HG03280 (cell line): ENCODE measurements at regions not wholly inside any gene's neighbourhood (a gene's known extent, or its start where the extent isn't known, plus 50 kb on each side); places are given as distances from the start of the nearest gene placed in this dataset.

Experiments used
- ATAC-seq: cut with Tn5 transposase; IDR thresholded peaks from one replicate; pipeline ENCODE4 v1.9.1; 2021; ENCODE audit warnings: mild to moderate bottlenecking, moderate library complexity; ENCODE audit not compliant: unreplicated experiment

- ATAC-seq = no peak
These were observed 402.4 kb upstream of the C2CD4B start for GRCh38 chr15:62567501-62567900.

DNA sequence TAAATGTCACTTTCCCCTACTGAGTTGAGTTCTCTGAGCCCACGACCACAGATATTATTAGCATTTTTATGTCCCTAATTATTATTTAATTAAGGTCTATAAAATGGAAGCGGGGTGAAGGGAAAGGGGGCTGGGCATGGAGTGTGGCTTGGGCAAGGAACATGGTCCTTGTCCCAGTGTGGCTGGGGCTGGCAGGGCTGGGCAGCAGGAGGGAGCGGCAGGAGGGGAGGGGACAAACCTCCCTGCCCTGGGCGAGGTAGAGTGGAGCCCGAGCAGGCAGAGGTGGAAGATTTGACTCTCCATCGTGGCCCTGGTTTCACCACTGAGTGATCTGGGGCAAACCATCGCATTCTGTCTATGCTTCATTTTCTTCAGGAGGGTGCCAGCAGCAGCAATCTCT lies 402.9 kb upstream of the C2CD4B start:
- no peak for ATAC-seq

GRCh38 chr15:62568702-62569101 lies 403.6 kb upstream of the C2CD4B start:
- no peak for ATAC-seq

DNA sequence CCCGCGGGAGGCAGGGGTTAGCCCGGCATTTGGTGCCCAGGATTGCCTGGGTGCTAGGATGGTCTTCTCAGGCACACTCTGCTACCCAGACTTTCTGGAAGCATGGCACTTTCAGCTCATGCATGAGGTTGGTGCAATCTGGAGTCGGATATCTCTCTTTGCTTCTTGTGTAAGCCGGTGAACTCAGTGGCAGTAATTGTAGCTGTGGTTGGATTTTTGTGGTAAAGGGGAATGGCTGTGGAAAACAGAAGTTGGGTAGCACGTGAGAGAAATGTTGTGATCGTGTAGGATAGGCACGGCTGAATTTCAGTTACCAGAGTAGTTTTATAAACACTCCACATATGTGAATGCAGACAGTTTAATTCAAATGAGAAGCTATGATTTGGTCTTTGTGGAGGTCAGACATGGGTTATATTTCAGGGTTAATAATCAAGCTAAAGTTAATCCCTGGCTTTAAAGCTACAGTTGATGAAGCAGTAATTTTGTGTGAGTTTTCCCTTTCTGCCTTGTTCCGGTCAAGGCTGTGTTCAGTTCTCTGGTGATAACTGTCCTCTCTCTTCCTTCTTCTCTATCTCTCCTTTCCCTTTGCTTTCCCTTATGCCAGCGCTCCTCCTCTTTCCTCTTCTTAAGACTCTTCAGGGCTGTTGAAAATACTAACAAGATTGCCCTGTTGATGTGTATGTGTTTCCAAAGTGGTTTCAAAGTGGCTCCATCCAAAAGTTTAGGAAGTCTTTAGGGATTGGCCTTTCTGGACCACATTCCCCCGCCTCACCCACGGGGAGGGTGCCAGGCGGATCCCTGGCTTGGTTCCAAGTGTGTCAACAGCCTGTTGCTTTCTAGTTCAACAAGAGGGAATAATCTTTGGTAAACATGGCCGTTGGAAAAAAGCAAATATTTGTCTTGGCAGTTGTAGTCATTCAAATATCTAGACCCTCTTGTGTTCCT lies 404.6 kb upstream of the C2CD4B start:
- ATAC-seq = no peak

- ATAC-seq = no peak
These were observed 405.3 kb upstream of the C2CD4B start for GRCh38 chr15:62570405-62570783.

- no peak for ATAC-seq
These were observed 406.0 kb upstream of the C2CD4B start for GRCh38 chr15:62571072-62571471.

GRCh38 chr15:62572797-62573196 lies 407.7 kb upstream of the C2CD4B start:
- no peak for ATAC-seq

DNA sequence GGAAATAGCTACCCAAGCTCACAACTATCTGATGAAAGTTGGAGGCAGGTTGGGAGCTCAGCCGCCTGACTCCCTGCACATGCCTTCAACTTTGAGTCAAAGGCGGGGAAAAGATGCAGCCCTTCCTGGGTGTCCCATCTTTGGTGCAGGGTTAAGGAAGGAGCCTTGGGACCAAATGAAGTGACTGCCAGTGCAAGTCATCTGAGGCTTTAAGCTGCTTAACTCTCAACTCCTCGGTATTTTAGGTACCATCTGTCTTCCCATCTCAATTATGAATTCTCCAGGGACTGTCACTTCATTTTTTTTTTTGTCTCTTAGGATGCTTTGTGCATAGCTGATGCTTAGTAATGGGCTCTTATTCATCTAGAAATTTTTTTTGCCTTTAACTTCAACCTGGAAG lies 408.8 kb upstream of the C2CD4B start:
- ATAC-seq = no peak

DNA sequence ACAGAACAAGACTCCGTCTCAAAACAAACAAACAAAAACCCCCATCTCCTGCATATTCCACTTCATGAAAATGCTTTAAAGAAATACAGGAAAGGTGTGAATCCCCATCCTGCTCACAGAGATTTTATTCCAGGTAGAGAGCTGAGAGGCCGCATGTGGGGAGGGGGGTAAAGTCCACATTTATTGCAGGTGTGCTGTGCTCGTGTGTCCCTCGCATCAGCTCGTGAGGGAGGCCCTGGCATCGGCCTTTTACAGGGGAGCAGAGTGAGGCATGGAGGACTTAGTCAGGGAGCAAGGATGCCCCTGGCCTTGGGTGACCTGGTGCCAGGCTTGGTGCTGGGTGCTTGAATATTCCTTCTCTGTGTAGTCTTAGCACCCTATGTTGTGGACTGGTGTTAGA lies 413.5 kb upstream of the C2CD4B start:
- no peak for ATAC-seq

DNA sequence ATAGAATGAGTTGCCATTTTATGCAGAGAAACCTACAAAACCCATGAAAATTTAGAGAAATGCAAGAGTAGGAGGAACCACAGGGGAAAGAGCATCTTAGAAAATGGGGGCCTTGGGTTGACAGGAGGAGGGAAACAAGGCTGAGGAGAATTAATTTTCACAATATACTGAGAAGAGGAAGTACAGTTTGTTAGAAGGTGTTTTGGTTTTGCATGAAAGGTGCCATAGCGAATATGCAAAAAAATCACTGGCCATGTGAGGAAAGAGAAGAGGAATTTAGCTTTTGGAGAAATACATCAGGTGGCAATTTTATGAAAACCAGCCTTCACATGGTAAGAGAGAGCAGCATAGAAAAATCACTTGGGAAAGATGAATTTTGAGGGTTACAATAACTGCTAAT lies 413.9 kb upstream of the C2CD4B start:
- no peak for ATAC-seq

DNA sequence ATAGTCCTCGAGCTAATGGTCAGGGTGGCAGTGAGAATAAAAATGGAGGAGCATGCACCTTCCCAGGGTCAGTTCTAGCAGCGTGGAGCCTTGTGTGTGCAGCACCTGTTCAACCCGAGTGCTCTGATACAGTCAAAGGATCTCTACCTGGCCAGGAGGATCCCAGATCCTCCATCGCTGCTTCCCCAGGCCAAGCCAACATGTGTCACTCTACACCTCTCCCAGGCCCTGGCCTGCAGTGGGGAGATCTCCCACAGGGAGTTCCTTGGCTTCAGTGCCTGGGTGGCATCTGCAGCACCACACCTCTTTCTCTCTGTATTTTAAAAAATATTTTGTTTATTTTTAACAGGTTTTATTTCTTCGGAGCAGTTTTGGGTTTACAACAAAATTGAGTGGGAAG lies 414.8 kb upstream of the C2CD4B start:
- ATAC-seq = no peak

DNA sequence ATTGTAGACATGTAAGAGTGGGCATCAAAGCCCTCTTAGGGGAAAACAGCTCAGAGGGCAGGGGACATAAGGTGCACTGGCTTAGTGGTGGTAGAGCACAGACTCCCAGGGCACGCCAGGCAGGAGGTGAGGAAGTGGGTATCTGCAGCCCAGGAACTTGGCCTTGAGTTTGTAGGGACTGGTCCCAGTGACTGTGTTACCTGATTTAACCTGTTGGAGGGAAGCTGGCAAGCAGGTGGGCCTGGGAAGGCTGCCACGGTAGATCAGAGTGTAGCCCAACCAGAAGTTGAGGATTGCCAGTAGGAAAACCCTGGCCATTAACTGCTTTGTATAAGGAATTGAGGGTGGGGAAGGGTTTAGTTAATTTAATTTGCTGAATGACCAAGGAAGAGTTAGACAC lies 417.5 kb upstream of the C2CD4B start:
- no peak for ATAC-seq

GRCh38 chr15:62584301-62585235 lies 419.5 kb upstream of the C2CD4B start:
- ATAC-seq = no peak

GRCh38 chr15:62588938-62589670 lies 424.0 kb upstream of the C2CD4B start:
- no peak for ATAC-seq

- ATAC-seq = no peak
These were observed 427.1 kb upstream of the C2CD4B start for GRCh38 chr15:62591842-62592838.

DNA sequence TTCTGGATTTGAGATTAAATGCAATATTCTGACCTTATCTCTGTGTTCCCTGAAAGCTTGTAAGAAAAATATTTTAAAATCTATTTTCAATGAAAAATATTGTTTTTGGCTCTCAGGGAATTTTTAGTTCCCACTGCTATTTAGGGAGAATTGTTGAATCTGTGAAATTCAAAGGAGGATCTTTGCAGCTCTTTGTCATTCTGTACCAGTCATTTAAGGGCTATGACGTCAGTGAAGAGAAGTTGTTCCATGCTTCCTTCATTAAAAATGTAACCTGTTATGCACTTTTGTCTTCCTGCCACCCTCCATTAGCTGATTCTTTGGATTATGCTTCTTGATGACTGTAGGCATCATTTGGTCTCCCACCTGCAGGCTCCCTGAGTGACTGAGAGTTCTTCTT lies 427.8 kb upstream of the C2CD4B start:
- no peak for ATAC-seq

DNA sequence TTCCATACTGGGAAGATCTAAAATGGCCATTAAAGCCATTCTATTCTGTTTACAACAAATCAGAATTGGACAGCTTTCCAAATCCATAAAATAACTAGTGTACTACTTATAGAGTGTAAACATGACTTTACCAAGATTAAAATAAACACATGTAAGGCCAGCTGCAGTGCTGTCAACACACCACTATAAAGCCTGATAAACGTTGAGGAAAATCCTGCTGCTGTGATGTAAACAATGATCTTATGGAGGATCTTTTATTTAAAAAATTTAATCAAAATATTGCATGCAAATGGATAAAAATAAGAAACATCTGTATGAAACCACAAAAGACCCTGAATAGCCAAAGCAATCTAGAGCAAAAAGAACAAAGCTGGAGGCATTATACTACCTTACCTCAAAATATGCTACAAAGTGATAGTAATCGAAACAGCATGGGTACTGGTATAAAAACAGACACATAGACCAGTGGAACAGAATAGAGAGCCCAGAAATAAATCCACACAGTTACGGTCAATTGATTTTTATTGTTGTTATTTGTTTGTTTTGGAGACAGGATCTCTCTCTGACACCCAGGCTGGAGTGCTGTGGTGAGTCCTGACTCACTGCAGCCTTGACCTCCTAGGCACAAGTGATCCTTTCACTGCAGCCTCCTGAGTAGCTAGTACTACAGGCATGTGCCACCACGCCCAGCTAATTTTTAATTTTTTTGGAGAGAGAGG lies 428.8 kb upstream of the C2CD4B start:
- no peak for ATAC-seq

- no peak for ATAC-seq
These were observed 433.1 kb upstream of the C2CD4B start for GRCh38 chr15:62598217-62598616.
